Natural killer cell (primary cell): ENCODE measurements at regions not wholly inside any gene's neighbourhood (a gene's known extent, or its start where the extent isn't known, plus 50 kb on each side); places are given as distances from the start of the nearest gene placed in this dataset.

Experiments used
- ATAC-seq, 3 donors: fragments of 150-1000 bp in 2 of 3; fragments of 200-7000 bp in 1 of 3; cut with Tn5 transposase; 1 replicate in 1 of 3; 2 replicates in 2 of 3; pipeline ENCODE4 v1.10.0; 2021; ENCODE audit warnings: mild to moderate bottlenecking in 2 of 3, moderate library complexity in 2 of 3
- DNase-seq, 2 donors: peaks; one replicate each; pipeline versions ENCODE4 v3.0.0 to v3.0.0-alpha.2; 2013 to 2021; ENCODE audit warnings: mixed read lengths in 1 of 2
- H3K27ac ChIP-seq: one replicate; pipeline ENCODE4 v1.5.1; 2013; ENCODE audit warnings: mild to moderate bottlenecking, low read length
- H3K27me3 ChIP-seq: one replicate; pipeline ENCODE4 v1.6.1; 2013; ENCODE audit warnings: low read length; ENCODE audit not compliant: control insufficient read depth, insufficient read depth
- H3K36me3 ChIP-seq: one replicate; pipeline ENCODE4 v1.6.1; 2013; ENCODE audit warnings: low read length; ENCODE audit not compliant: control insufficient read depth, insufficient read depth
- H3K4me1 ChIP-seq: one replicate; pipeline ENCODE4 v1.6.1; 2013; ENCODE audit warnings: low read length; ENCODE audit not compliant: control insufficient read depth, insufficient read depth
- H3K4me3 ChIP-seq: one replicate; pipeline ENCODE4 v1.5.1; 2013; ENCODE audit warnings: low read length
- H3K9me3 ChIP-seq: one replicate; pipeline ENCODE4 v1.6.1; 2013; ENCODE audit warnings: low read length; ENCODE audit not compliant: control insufficient read depth, insufficient read depth
- H3K27ac Mint-ChIP-seq, 2 donors: one replicate each; pipeline ENCODE4 v1.8.0; 2022; ENCODE audit warnings: mild to moderate bottlenecking in 2 of 2, mixed read lengths in 2 of 2, moderate library complexity in 1 of 2
- H3K27me3 Mint-ChIP-seq, 2 donors: one replicate each; pipeline ENCODE4 v1.8.0; 2022; ENCODE audit warnings: low read depth in 2 of 2, mixed read lengths in 2 of 2
- H3K36me3 Mint-ChIP-seq: one replicate; pipeline ENCODE4 v1.8.0; 2022; ENCODE audit warnings: mixed read lengths
- H3K4me1 Mint-ChIP-seq, 2 donors: one replicate each; pipeline ENCODE4 v1.8.0; 2022; ENCODE audit warnings: mixed read lengths in 2 of 2
- H3K4me3 Mint-ChIP-seq: one replicate; pipeline ENCODE4 v1.8.0; 2022; ENCODE audit warnings: mild to moderate bottlenecking, moderate library complexity, mixed read lengths
- H3K9me3 Mint-ChIP-seq, 2 donors: one replicate each; pipeline ENCODE4 v1.8.0; 2022; ENCODE audit warnings: mixed read lengths in 2 of 2
- CTCF ChIP-seq: fragments of 200-600 bp; IDR thresholded peaks from one replicate; pipeline ENCODE4 v1.8.0; 2022; ENCODE audit warnings: antibody characterized with exemption
- WGBS: methylation state at CpG from one replicate; pipeline ENCODE4 v1.1.7; 2013; ENCODE audit warnings: missing lambda C conversion rate; ENCODE audit not compliant: insufficient coverage; 5-methylcytosine and 5-hydroxymethylcytosine counted together
- intact Hi-C: fragments of 100-400 bp; cut with micrococcal nuclease; formaldehyde crosslinking; loops from one replicate; pipeline ENCODE4 v1.14.2; 2022

- Mint-ChIP-seq H3K4me3 (no peak overlapping the region), H3K36me3 (no peaks in the 10 kb centered on the region), H3K4me1 (no peaks in the 10 kb centered on the region), H3K27me3 (peaks cover 27 to 66% of the 10 kb centered on the region in 2 donors), H3K27ac (no peak overlapping the region), H3K9me3 (peaks cover 0 to 1% of the 10 kb centered on the region in 2 donors)
- H3K4me1 ChIP-seq = no peaks in the 10 kb centered on the region
- DNase-seq = no peak
- intact Hi-C loops = no loop called here
- H3K27ac ChIP-seq = no peak overlapping the region
- H3K36me3 ChIP-seq = no peaks in the 10 kb centered on the region
- TF ChIP-seq CTCF = no peak
- WGBS = 93% methylated on average over 2 of the region's 2 CpGs
- ATAC-seq = no peak
- H3K4me3 ChIP-seq = no peak overlapping the region
- no peaks in the 10 kb centered on the region for H3K9me3 ChIP-seq
- H3K27me3 ChIP-seq = peaks cover 3% of the 10 kb centered on the region
Measured at GRCh38 chr1:30027247-30027646, 696.1 kb downstream of the MATN1 start.

GRCh38 chr1:30024411-30025195 is 698.8 kb downstream of the MATN1 start:
- ATAC-seq (no peak), DNase-seq (no peak)
- intact Hi-C loops = no loop called here
- H3K36me3 Mint-ChIP-seq = no peaks in the 10 kb centered on the region
- no peak overlapping the region for H3K27ac Mint-ChIP-seq
- Histone ChIP-seq H3K27ac (no peak overlapping the region), H3K36me3 (no peaks in the 10 kb centered on the region), H3K4me1 (no peaks in the 10 kb centered on the region), H3K27me3 (peaks cover 3% of the 10 kb centered on the region), H3K9me3 (no peaks in the 10 kb centered on the region), H3K4me3 (no peak overlapping the region)
- 48% methylated on average over 5 of the region's 5 CpGs for WGBS
- peaks cover 22 to 60% of the 10 kb centered on the region in 2 donors for H3K27me3 Mint-ChIP-seq
- no peak overlapping the region for H3K4me3 Mint-ChIP-seq
- TF ChIP-seq CTCF = no peak
- no peaks in the 10 kb centered on the region for H3K9me3 Mint-ChIP-seq
- no peaks in the 10 kb centered on the region for H3K4me1 Mint-ChIP-seq

GRCh38 chr1:30023339-30024022 is 699.9 kb downstream of the MATN1 start:
- H3K36me3 Mint-ChIP-seq = no peaks in the 10 kb centered on the region
- no peaks in the 10 kb centered on the region for H3K36me3 ChIP-seq
- TF ChIP-seq CTCF = no peak
- no peaks in the 10 kb centered on the region for H3K4me1 Mint-ChIP-seq
- H3K4me3 Mint-ChIP-seq = no peak overlapping the region
- no peaks in the 10 kb centered on the region for H3K4me1 ChIP-seq
- no CpG with 5 or more reads among the region's 2 CpGs for WGBS
- H3K27me3 Mint-ChIP-seq = peaks cover 21 to 51% of the 10 kb centered on the region in 2 donors
- H3K27me3 ChIP-seq = peaks cover 3% of the 10 kb centered on the region
- no peak overlapping the region for H3K27ac ChIP-seq
- intact Hi-C loops = no loop called here
- no peaks in the 10 kb centered on the region for H3K9me3 Mint-ChIP-seq
- no peaks in the 10 kb centered on the region for H3K9me3 ChIP-seq
- no peak overlapping the region for H3K27ac Mint-ChIP-seq
- H3K4me3 ChIP-seq = no peak overlapping the region
- ATAC-seq (no peak), DNase-seq (no peak)
